ENCODE measurements at regions not wholly inside any gene's neighbourhood (a gene's known extent, or its start where the extent isn't known, plus 50 kb on each side); places are given as distances from the start of the nearest gene placed in this dataset.

DNA sequence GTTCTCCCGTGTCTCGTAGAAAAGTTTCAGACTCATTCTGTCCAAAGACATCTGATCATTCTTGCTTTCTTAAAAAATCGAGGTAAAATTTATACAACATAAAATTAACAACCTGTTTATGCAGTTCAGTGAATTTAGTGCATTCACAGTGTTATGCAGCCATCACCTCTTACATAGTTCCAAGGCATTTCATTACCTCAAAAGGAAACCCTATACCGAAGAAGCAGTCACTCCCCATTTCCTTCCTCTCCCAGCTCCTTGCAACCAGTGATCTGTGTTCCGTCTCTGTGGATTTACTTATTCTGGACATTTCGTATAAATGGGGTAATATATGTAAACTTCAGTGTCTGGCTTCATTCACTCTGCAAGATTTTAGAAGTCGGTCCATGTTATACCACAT, 103.5 kb upstream of the HS3ST3A1 start:
- Mint-ChIP-seq H3K27me3 (peaks cover 4 to 25% (median 6%) of the 10 kb centered on the region in 5 donors), H3K4me3 (no peak overlapping the region), H3K27ac (no peak overlapping the region), H3K9me3 (no peaks in the 10 kb centered on the region), H3K36me3 (no peaks in the 10 kb centered on the region), H3K4me1 (peaks cover 0 to 11% (median 7%) of the 10 kb centered on the region in 4 donors)
- ATAC-seq (no peak), DNase-seq (no peak)
- POLR2A ChIA-PET = no interaction called here

- H3K27me3 Mint-ChIP-seq = peaks cover 0 to 21% (median 9%) of the 10 kb centered on the region in 5 donors
- no peak for ATAC-seq
- POLR2A ChIA-PET = no interaction called here
- peaks cover 0 to 5% (median 0%) of the 10 kb centered on the region in 9 donors for H3K9me3 Mint-ChIP-seq
- peaks cover 0 to 2% (median 0%) of the 10 kb centered on the region in 3 donors for H3K36me3 Mint-ChIP-seq
- no peak overlapping the region for H3K4me3 Mint-ChIP-seq
- H3K27ac Mint-ChIP-seq = no peak overlapping the region
- no peak for DNase-seq
- no peaks in the 10 kb centered on the region for H3K4me1 Mint-ChIP-seq
These were observed 120.0 kb upstream of the HS3ST3A1 start for GRCh38 chr17:13721705-13722104.

DNA sequence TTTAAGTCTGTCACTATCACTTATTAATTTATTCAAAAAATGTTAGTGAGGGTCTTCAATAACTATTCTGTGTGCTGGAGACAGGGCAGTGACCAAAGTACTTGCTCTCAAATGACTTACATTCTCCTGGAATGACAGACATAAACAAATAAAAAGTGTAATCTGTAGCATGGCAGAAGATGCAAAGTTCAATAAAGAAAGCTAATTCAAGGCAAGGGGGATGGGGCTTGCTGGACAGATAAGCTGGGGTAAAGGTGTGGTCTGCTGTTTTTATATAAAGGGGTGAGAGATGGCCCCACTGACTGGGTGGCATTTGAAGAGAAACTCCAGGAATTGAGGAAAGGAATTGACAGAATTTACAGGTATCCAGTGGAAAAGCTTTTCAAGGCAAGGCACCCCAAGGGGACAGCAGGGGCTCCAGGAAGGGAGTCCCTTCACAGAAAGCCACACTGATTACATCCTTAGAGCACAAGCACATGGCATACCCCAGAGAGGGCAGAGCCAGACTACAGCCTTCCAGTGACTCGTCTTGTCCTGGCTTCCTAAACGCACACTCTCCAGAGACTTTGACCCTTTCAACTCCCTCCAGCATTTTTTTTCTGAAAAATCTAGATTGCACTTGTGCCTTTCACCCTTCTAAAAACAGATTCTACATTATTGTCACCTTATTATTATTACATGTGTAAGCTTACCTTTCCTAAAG, 123.7 kb upstream of the HS3ST3A1 start:
- ATAC-seq = no peak
- POLR2A ChIA-PET = no interaction called here

GRCh38 chr17:13727441-13728171, 125.9 kb upstream of the HS3ST3A1 start:
- POLR2A ChIA-PET = no interaction called here
- DNase-seq (no peak), ATAC-seq (no peak)
- Mint-ChIP-seq H3K36me3 (peaks cover 0 to 9% (median 7%) of the 10 kb centered on the region in 3 donors), H3K4me1 (no peaks in the 10 kb centered on the region), H3K27ac (no peak overlapping the region), H3K4me3 (no peak overlapping the region), H3K9me3 (peaks cover 0 to 12% (median 0%) of the 10 kb centered on the region in 9 donors), H3K27me3 (peaks cover 0 to 10% (median 1%) of the 10 kb centered on the region in 5 donors)

More for the DNA sequence above, 123.7 kb upstream of the HS3ST3A1 start:
- Mint-ChIP-seq H3K4me3 (no peak overlapping the region), H3K27ac (no peak overlapping the region), H3K9me3 (no peaks in the 10 kb centered on the region), H3K27me3 (peaks cover 0 to 12% (median 6%) of the 10 kb centered on the region in 5 donors), H3K4me1 (no peaks in the 10 kb centered on the region), H3K36me3 (peaks cover 0 to 2% (median 0%) of the 10 kb centered on the region in 3 donors)
- DNase-seq = no peak

DNA sequence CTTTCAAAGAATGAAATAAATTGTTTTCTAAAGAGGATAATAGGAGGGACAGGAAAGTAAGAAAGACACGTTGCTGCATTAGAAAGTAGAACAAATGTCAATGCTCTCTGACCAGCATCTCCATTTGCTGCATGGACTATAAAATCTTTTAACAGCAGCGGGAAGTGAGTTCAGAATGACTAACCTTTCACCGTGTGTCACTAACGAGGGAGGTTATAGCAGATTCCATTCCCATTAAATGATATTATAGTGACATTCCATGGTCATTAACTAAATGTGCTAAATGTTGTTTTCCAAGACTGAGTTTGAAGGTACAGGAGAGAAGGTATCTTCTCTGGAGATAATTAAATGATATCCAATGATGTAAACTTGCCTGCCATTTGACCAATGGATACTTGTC, 127.1 kb upstream of the HS3ST3A1 start:
- Mint-ChIP-seq H3K9me3 (peaks cover 0 to 17% (median 4%) of the 10 kb centered on the region in 9 donors), H3K27ac (no peak overlapping the region), H3K27me3 (peaks cover 0 to 4% (median 1%) of the 10 kb centered on the region in 5 donors), H3K4me3 (no peak overlapping the region), H3K36me3 (peaks cover 0 to 14% (median 10%) of the 10 kb centered on the region in 3 donors), H3K4me1 (no peaks in the 10 kb centered on the region)
- no peak for DNase-seq
- ATAC-seq = no peak
- POLR2A ChIA-PET = no interaction called here

GRCh38 chr17:13729466-13730134, 127.9 kb upstream of the HS3ST3A1 start:
- Mint-ChIP-seq H3K27ac (no peak overlapping the region), H3K4me3 (no peak overlapping the region), H3K4me1 (no peaks in the 10 kb centered on the region), H3K27me3 (peaks cover 0 to 4% (median 1%) of the 10 kb centered on the region in 5 donors), H3K36me3 (peaks cover 0 to 14% (median 10%) of the 10 kb centered on the region in 3 donors), H3K9me3 (peaks cover 0 to 17% (median 4%) of the 10 kb centered on the region in 9 donors)
- ATAC-seq = no peak
- no peak for DNase-seq
- POLR2A ChIA-PET = no interaction called here

- H3K36me3 Mint-ChIP-seq = peaks cover 0 to 14% (median 10%) of the 10 kb centered on the region in 3 donors
- POLR2A ChIA-PET = no interaction called here
- DNase-seq (no peak), ATAC-seq (no peak)
- H3K4me3 Mint-ChIP-seq = no peak overlapping the region
- H3K27me3 Mint-ChIP-seq = peaks cover 0 to 4% (median 0%) of the 10 kb centered on the region in 5 donors
- no peaks in the 10 kb centered on the region for H3K4me1 Mint-ChIP-seq
- H3K27ac Mint-ChIP-seq = peak overlapping the region in 1 of 10 donors; percentile 2
- peaks cover 0 to 17% (median 4%) of the 10 kb centered on the region in 9 donors for H3K9me3 Mint-ChIP-seq
These were observed 133.2 kb upstream of the HS3ST3A1 start for GRCh38 chr17:13734880-13735279.

DNA sequence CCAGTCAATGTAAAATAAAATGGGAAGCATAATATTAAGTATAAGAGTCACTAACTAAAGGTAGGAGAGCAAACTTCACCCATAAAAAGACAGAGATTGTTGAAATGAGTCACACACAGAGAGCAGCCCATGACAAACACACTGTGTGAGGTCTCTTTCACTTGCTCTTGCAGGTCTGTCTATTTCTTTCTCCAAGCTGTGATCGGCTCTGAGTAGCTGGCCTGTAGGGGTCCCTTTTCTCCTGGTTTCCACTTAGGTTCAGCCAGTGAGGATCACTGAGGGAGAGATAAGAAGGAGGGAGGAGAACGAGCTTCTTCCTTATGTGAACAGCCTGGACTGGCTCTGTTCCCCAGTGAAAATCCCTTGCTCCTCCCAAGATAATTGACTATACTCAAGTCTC, 133.7 kb upstream of the HS3ST3A1 start:
- no peak overlapping the region for H3K4me3 Mint-ChIP-seq
- POLR2A ChIA-PET = no interaction called here
- H3K27me3 Mint-ChIP-seq = peaks cover 0 to 4% (median 0%) of the 10 kb centered on the region in 5 donors
- no peak overlapping the region for H3K27ac Mint-ChIP-seq
- H3K36me3 Mint-ChIP-seq = peaks cover 0 to 14% (median 10%) of the 10 kb centered on the region in 3 donors
- DNase-seq (no peak), ATAC-seq (no peak)
- no peaks in the 10 kb centered on the region for H3K4me1 Mint-ChIP-seq
- H3K9me3 Mint-ChIP-seq = peaks cover 0 to 17% (median 4%) of the 10 kb centered on the region in 9 donors

GRCh38 chr17:13735861-13736260, 134.1 kb upstream of the HS3ST3A1 start:
- ATAC-seq = no peak
- DNase-seq = no peak
- Mint-ChIP-seq H3K27me3 (peaks cover 0 to 4% (median 0%) of the 10 kb centered on the region in 5 donors), H3K4me3 (no peak overlapping the region), H3K4me1 (no peaks in the 10 kb centered on the region), H3K36me3 (peaks cover 0 to 11% (median 10%) of the 10 kb centered on the region in 3 donors), H3K27ac (no peak overlapping the region), H3K9me3 (peaks cover 0 to 17% (median 4%) of the 10 kb centered on the region in 9 donors)
- POLR2A ChIA-PET = no interaction called here

- Mint-ChIP-seq H3K27ac (no peak overlapping the region), H3K27me3 (peaks cover 0 to 4% (median 0%) of the 10 kb centered on the region in 5 donors), H3K36me3 (peaks cover 0 to 10% (median 6%) of the 10 kb centered on the region in 3 donors), H3K4me1 (no peaks in the 10 kb centered on the region), H3K9me3 (peaks cover 0 to 12% (median 4%) of the 10 kb centered on the region in 9 donors), H3K4me3 (no peak overlapping the region)
- DNase-seq = no peak
- ATAC-seq = no peak
- POLR2A ChIA-PET = no interaction called here
These were observed 135.2 kb upstream of the HS3ST3A1 start for GRCh38 chr17:13736916-13737315.

DNA sequence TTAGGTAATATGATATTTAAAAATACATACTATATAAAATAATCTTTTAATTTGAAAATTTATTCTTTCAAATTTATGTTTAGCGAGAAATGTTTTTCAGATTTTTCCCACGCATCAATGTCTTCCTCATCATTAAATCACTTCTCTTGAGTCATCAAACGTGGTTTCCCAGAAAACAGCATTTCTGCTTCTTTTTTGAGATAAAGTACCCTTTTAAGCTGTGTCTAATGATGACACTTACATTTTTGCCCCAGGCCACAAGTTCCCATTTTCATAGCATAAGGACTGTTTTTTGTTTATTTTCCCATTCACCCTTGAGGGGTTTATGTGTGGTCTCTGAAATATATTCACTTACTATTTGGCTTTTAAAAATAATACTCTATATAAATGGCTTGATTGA, 139.0 kb upstream of the HS3ST3A1 start:
- Mint-ChIP-seq H3K4me3 (no peak overlapping the region), H3K27me3 (peaks cover 4 to 12% (median 7%) of the 10 kb centered on the region in 5 donors), H3K36me3 (peaks cover 0 to 5% (median 0%) of the 10 kb centered on the region in 3 donors), H3K27ac (no peak overlapping the region), H3K4me1 (no peaks in the 10 kb centered on the region), H3K9me3 (no peaks in the 10 kb centered on the region)
- ATAC-seq (no peak), DNase-seq (no peak)
- POLR2A ChIA-PET = no interaction called here

DNA sequence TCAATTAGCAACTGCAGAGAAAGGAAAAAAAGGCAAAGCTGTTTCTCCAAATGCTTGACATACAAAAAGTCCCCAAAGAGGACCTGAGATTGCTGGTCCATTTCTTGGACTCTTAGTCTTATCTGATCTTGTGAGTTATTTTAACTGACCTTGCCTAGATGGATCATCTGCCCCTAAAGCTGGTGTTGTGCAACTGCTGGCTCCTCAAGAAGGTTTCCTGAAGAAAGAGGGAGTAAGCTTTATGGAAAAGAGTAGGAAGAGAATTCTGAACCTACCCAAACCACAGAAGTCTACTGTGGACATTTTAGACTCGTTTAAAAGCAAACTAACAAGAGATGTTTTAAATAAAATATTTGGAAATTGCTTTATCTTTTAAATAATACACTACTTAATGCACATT, 140.0 kb upstream of the HS3ST3A1 start:
- H3K27ac Mint-ChIP-seq = no peak overlapping the region
- H3K4me1 Mint-ChIP-seq = no peaks in the 10 kb centered on the region
- DNase-seq = no peak
- peaks cover 5 to 12% (median 9%) of the 10 kb centered on the region in 5 donors for H3K27me3 Mint-ChIP-seq
- no peak overlapping the region for H3K4me3 Mint-ChIP-seq
- no peak for ATAC-seq
- no peaks in the 10 kb centered on the region for H3K9me3 Mint-ChIP-seq
- POLR2A ChIA-PET = no interaction called here
- H3K36me3 Mint-ChIP-seq = peaks cover 0 to 5% (median 0%) of the 10 kb centered on the region in 3 donors

DNA sequence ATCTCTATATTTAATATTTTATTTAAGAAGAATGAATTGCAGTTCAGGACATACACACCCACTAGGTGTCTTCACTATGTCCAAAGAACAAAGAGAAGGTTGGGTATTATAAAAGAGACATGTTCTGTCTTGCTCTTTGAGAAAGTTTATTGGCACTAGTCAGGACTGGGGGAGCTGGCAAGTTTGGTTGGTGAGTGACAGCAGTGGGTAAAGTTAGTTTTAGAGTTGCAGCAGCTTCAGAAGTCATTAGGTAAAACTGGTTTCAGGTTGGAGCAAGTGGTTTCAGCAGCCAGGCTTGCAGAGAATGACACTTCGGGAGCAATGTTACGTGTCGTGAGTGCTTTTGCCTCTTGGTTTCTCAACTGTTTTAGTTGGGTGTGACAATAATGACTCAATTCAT, 142.2 kb upstream of the HS3ST3A1 start:
- Mint-ChIP-seq H3K27ac (no peak overlapping the region), H3K4me3 (no peak overlapping the region), H3K36me3 (peaks cover 0 to 5% (median 0%) of the 10 kb centered on the region in 3 donors), H3K9me3 (peaks cover 0 to 4% (median 0%) of the 10 kb centered on the region in 9 donors), H3K27me3 (peaks cover 5 to 14% (median 9%) of the 10 kb centered on the region in 5 donors), H3K4me1 (no peaks in the 10 kb centered on the region)
- ATAC-seq = no peak
- POLR2A ChIA-PET = no interaction called here
- no peak for DNase-seq

All from naive thymus-derived CD8-positive, alpha-beta T cell (primary cell).